DOHH2 (cell line): ENCODE measurements at regions not wholly inside any gene's neighbourhood (a gene's known extent, or its start where the extent isn't known, plus 50 kb on each side); places are given as distances from the start of the nearest gene placed in this dataset.

Experiments
- EZH2phosphoT487 ChIP-seq: fragments of 200-600 bp; sonication (generic); IDR thresholded peaks from 2 replicates; pipeline ENCODE4 v1.6.1; 2017; ENCODE audit warnings: borderline replicate concordance, mild to moderate bottlenecking, antibody characterized with exemption, low read length, moderate library complexity, mixed read lengths
- TF ChIP-seq, protein P1 (sequence below): fragments of 200-600 bp; sonication (generic); IDR thresholded peaks from one replicate; pipeline ENCODE4 v1.5.1; 2014; ENCODE audit warnings: antibody characterized with exemption, mild to moderate bottlenecking, low read depth, low read length; ENCODE audit not compliant: poor library complexity, severe bottlenecking

DNA sequence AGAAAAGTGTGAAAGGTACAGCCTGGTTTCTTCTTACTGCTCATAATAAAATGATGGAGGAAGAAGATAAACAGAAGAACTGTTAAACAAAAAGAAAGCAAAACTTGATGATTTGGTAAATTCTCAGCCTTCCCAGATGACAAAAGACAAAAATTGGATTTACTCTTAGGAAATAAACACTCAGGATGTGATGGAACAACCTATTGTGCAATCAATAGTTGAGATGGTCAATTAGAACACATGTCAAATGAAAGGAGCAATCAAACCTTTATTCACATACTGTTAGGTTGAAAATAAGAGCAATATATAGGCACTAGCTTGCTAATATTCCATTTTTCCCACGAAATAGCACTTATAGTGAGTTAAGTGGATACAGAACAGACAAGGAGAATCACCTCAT is 1174.0 kb upstream of the SLC39A10 start:
- TF ChIP-seq EZH2phosphoT487 = no peak
- TF ChIP-seq, protein P1, sequence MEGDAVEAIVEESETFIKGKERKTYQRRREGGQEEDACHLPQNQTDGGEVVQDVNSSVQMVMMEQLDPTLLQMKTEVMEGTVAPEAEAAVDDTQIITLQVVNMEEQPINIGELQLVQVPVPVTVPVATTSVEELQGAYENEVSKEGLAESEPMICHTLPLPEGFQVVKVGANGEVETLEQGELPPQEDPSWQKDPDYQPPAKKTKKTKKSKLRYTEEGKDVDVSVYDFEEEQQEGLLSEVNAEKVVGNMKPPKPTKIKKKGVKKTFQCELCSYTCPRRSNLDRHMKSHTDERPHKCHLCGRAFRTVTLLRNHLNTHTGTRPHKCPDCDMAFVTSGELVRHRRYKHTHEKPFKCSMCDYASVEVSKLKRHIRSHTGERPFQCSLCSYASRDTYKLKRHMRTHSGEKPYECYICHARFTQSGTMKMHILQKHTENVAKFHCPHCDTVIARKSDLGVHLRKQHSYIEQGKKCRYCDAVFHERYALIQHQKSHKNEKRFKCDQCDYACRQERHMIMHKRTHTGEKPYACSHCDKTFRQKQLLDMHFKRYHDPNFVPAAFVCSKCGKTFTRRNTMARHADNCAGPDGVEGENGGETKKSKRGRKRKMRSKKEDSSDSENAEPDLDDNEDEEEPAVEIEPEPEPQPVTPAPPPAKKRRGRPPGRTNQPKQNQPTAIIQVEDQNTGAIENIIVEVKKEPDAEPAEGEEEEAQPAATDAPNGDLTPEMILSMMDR = no peak
